Activated CD4-positive, alpha-beta T cell treated with anti-CD3 and anti-CD28 coated beads for 36 hours (primary cell): ENCODE measurements at regions not wholly inside any gene's neighbourhood (a gene's known extent, or its start where the extent isn't known, plus 50 kb on each side); places are given as distances from the start of the nearest gene placed in this dataset.
A peak's percentile ranks its signal among the peaks of the same experiment; 100 is the strongest.

Experiments
- ATAC-seq: fragments of 200-7000 bp; cut with Tn5 transposase; one replicate; pipeline ENCODE4 v1.10.0; 2021; ENCODE audit warnings: mild to moderate bottlenecking, moderate library complexity
- CTCF ChIA-PET: fragments of 350-600 bp; sonication (Branson Sonifier 250); formaldehyde crosslinking; loops from one replicate; lab custom pipeline; 2021; ENCODE audit warnings: antibody characterized with exemption; lab: Charles Lee
- POLR2A ChIA-PET: fragments of 350-600 bp; sonication (Branson Sonifier 250); formaldehyde crosslinking; loops from one replicate; lab custom pipeline; 2021; ENCODE audit warnings: antibody characterized with exemption, inconsistent platforms; lab: Charles Lee
- DNase-seq: peaks from one replicate; pipeline ENCODE4 v3.0.0-alpha.2; 2020
- H3K27ac Mint-ChIP-seq: one replicate; pipeline ENCODE4 v1.8.0; 2021; ENCODE audit warnings: mixed read lengths
- H3K27me3 Mint-ChIP-seq: one replicate; pipeline ENCODE4 v1.8.0; 2021; ENCODE audit warnings: mixed read lengths
- H3K36me3 Mint-ChIP-seq: one replicate; pipeline ENCODE4 v1.8.0; 2021; ENCODE audit warnings: low read depth, mixed read lengths
- H3K4me1 Mint-ChIP-seq: one replicate; pipeline ENCODE4 v1.8.0; 2021; ENCODE audit warnings: mixed read lengths
- H3K4me3 Mint-ChIP-seq: one replicate; pipeline ENCODE4 v1.8.0; 2021; ENCODE audit warnings: mild to moderate bottlenecking, moderate library complexity, mixed read lengths
- H3K9me3 Mint-ChIP-seq: one replicate; pipeline ENCODE4 v1.8.0; 2021; ENCODE audit warnings: low read depth, mixed read lengths
- intact Hi-C, 2 experiments: fragments of 100-400 bp; cut with DNase I in 1 of 2; cut with micrococcal nuclease in 1 of 2; formaldehyde crosslinking; loops; one replicate each; pipeline versions ENCODE4 v1.14.2 to v1.15.1; 2022 to 2024; cut with DNase I, micrococcal nuclease

- Mint-ChIP-seq H3K9me3 (peaks cover 6% of the 10 kb centered on the region), H3K4me3 (no peak overlapping the region), H3K4me1 (peaks cover 49% of the 10 kb centered on the region), H3K27me3 (no peaks in the 10 kb centered on the region), H3K27ac (no peak overlapping the region), H3K36me3 (peaks cover 8% of the 10 kb centered on the region)
- CTCF ChIA-PET: interaction anchor here (1.7 to 2.4 kb wide), 2 partner anchors 18 to 218 kb away, joined by 6 to 7 read pairs; no protein-coding TSS in a partner anchor
- POLR2A ChIA-PET: no interaction called here
- no peak for DNase-seq
- intact Hi-C loops: no loop called here
- no peak for ATAC-seq
Measured at GRCh38 chr12:107349008-107349747, 255.8 kb upstream of the CRY1 start.

DNA sequence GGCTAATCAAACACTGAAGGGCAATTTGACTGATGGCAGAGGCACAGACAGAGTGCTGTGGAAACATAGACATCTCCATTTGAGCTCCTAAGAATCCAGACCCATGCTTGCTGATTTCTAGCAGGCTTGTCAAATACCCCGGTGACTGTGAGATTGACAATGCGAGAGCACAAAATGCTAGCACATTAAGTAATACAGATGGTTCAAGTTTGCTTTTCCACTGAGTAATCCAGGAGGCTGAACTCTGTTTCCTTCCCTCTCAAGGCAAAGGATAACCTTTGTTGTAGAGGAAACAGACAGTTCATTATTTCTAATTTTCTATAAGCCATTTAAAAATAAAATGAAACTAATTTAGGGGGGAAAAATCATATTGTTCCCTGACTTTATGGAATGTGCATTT lies 256.5 kb upstream of the CRY1 start:
- CTCF ChIA-PET: interaction anchor here (1.7 to 2.4 kb wide), 2 partner anchors 17 to 218 kb away, joined by 6 to 7 read pairs; no protein-coding TSS in a partner anchor
- POLR2A ChIA-PET: no interaction called here
- peaks cover 6% of the 10 kb centered on the region for H3K9me3 Mint-ChIP-seq

GRCh38 chr12:107351109-107351508 lies 257.8 kb upstream of the CRY1 start:
- CTCF ChIA-PET: no interaction called here
- peaks cover 51% of the 10 kb centered on the region for H3K4me1 Mint-ChIP-seq
- intact Hi-C loops: no loop called here

More for the DNA sequence above, 256.5 kb upstream of the CRY1 start:
- intact Hi-C loops: no loop called here
- H3K27ac Mint-ChIP-seq: no peak overlapping the region
- H3K4me3 Mint-ChIP-seq: no peak overlapping the region
- ATAC-seq (no peak), DNase-seq (no peak)
- no peaks in the 10 kb centered on the region for H3K27me3 Mint-ChIP-seq
- peaks cover 52% of the 10 kb centered on the region for H3K4me1 Mint-ChIP-seq
- H3K36me3 Mint-ChIP-seq: peaks cover 8% of the 10 kb centered on the region

GRCh38 chr12:107351713-107352112 lies 258.4 kb upstream of the CRY1 start:
- H3K27ac Mint-ChIP-seq: peak overlapping the region; percentile 79
- POLR2A ChIA-PET: no interaction called here
- DNase-seq (no peak), ATAC-seq (no peak)
- peaks cover 6% of the 10 kb centered on the region for H3K9me3 Mint-ChIP-seq
- H3K27me3 Mint-ChIP-seq: no peaks in the 10 kb centered on the region
- H3K4me3 Mint-ChIP-seq: no peak overlapping the region
- peaks cover 55% of the 10 kb centered on the region for H3K4me1 Mint-ChIP-seq
- intact Hi-C loops: loop anchor here (1.0 to 2.0 kb wide), 2 partner anchors 17 to 31 kb away; no protein-coding TSS in a partner anchor
- CTCF ChIA-PET: no interaction called here
- peaks cover 8% of the 10 kb centered on the region for H3K36me3 Mint-ChIP-seq

More at GRCh38 chr12:107351109-107351508, 257.8 kb upstream of the CRY1 start:
- H3K36me3 Mint-ChIP-seq: peaks cover 8% of the 10 kb centered on the region
- H3K27me3 Mint-ChIP-seq: no peaks in the 10 kb centered on the region
- POLR2A ChIA-PET: no interaction called here
- ATAC-seq (no peak), DNase-seq (no peak)
- no peak overlapping the region for H3K4me3 Mint-ChIP-seq
- H3K9me3 Mint-ChIP-seq: peaks cover 6% of the 10 kb centered on the region
- H3K27ac Mint-ChIP-seq: no peak overlapping the region

DNA sequence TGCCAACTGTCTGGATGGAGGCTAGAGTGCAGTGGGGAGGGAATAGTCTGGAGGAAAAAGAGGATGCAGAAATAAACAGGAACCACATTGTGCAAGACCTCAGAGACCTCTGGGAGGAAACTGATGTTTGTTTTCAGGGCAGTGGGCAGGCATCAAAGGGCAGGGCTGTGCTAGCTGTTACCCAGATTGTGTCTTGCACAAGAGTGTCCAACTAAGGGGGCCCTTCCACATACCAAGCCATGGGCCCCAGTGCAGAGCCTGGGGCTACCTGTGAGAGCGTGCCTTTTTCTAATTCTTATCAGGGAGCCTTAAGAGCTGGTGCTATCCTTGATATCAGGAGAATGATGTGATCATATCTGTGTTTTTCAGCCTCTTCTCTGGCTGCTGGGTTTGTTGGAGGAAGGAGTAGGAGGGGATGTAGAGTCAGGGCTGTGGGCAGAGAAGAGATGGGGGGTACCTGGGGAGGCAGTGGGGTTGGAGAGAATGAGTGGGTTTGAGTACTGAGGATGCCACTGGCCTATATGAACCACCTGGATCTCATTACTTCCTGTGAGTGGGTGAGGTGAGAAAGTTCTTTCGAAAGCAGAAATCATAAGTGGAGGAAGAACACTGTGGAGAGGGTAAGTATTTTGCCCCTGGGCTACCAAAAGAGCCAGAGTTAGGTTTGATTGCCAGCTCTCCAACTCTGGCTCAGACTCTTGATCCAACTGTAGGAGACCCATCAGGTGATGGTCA lies 259.2 kb upstream of the CRY1 start:
- intact Hi-C loops: loop anchor here (1.0 to 2.0 kb wide), 2 partner anchors 16 to 32 kb away; no protein-coding TSS in a partner anchor
- CTCF ChIA-PET: no interaction called here
- Mint-ChIP-seq H3K4me3 (peak overlapping the region; percentile 45), H3K9me3 (peaks cover 3% of the 10 kb centered on the region), H3K4me1 (peaks cover 54% of the 10 kb centered on the region), H3K27ac (peak overlapping the region; percentile 79), H3K27me3 (no peaks in the 10 kb centered on the region), H3K36me3 (peaks cover 4% of the 10 kb centered on the region)
- ATAC-seq (peak; percentile 83), DNase-seq (peak; percentile 56)
- POLR2A ChIA-PET: no interaction called here

- Mint-ChIP-seq H3K27me3 (no peaks in the 10 kb centered on the region), H3K9me3 (no peaks in the 10 kb centered on the region), H3K4me3 (no peak overlapping the region), H3K27ac (peak overlapping the region; percentile 38), H3K4me1 (peaks cover 50% of the 10 kb centered on the region), H3K36me3 (no peaks in the 10 kb centered on the region)
- intact Hi-C loops: loop anchor here in 1 of 2 experiments (2.0 kb wide), 1 partner anchor 15 kb away; no protein-coding TSS in a partner anchor
- POLR2A ChIA-PET: no interaction called here
- ATAC-seq (no peak), DNase-seq (no peak)
- CTCF ChIA-PET: interaction anchor here (0.5 kb wide), 1 partner anchor 312 kb away, joined by 3 read pairs; no protein-coding TSS in a partner anchor
Measured at GRCh38 chr12:107353312-107353711, 260.0 kb upstream of the CRY1 start.

DNA sequence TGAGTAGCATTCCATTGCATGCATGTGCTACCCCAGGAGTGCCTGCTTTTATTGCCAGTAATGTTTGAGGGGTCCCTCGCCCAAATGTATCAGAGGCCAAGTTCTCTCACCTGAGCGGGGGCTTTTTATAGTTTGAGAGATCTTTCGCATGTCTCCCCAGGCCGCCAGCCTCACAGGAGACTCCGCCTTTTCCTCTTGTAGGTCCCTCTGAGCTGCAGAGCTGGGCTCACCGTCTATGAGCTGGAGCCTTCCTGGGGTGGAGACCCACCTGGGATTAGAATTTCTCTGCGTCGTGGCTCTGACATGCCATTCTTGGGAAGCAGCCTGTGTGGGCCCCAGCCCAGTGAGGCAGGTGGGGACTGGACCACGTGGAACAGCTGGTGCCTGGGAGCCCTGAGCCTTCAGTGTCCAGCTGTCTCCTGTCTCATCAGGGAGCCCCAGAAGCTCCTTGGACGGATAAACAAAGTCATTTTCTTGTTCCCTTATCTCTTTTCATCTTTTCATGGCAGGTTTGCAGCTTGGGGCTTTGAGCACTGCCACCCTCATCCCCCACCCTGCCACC lies 261.7 kb upstream of the CRY1 start:
- CTCF ChIA-PET: interaction anchor here (1.3 to 2.3 kb wide), 4 partner anchors 13 to 225 kb away, joined by 3 to 9 read pairs (median 4); no protein-coding TSS in a partner anchor
- no peak overlapping the region for H3K27ac Mint-ChIP-seq
- H3K36me3 Mint-ChIP-seq: no peaks in the 10 kb centered on the region

DNA sequence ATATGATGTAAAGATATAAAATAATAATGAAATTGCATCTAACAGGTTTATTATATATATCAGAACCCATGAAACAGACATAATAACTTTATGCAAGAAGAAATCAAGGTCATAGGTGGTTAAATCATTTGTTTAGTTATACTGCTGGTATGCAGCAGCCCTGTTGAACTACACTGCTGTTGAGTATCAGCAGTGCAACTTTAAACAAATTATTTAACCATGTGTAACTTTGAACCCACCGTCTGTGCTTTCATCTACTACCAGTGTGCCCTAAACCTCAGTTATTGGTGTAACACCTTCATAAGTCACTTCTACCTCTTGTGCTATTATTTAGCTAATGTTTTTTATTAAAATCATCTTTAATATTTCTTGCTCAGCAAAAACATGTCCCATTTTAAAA lies 262.3 kb upstream of the CRY1 start:
- DNase-seq (no peak), ATAC-seq (no peak)
- intact Hi-C loops: no loop called here
- Mint-ChIP-seq H3K36me3 (no peaks in the 10 kb centered on the region), H3K4me3 (no peak overlapping the region), H3K4me1 (peaks cover 48% of the 10 kb centered on the region), H3K9me3 (no peaks in the 10 kb centered on the region), H3K27me3 (no peaks in the 10 kb centered on the region), H3K27ac (no peak overlapping the region)
- ChIA-PET CTCF (interaction anchor here (0.6 to 2.3 kb wide), 7 partner anchors 12 to 1263 kb away, joined by 3 to 9 read pairs (median 4); no protein-coding TSS in a partner anchor), POLR2A (no interaction called here)

More for the DNA sequence above, 261.7 kb upstream of the CRY1 start:
- H3K4me1 Mint-ChIP-seq: peaks cover 48% of the 10 kb centered on the region
- no peaks in the 10 kb centered on the region for H3K27me3 Mint-ChIP-seq
- intact Hi-C loops: no loop called here
- no peaks in the 10 kb centered on the region for H3K9me3 Mint-ChIP-seq
- POLR2A ChIA-PET: no interaction called here
- ATAC-seq: no peak
- DNase-seq: no peak
- H3K4me3 Mint-ChIP-seq: no peak overlapping the region

DNA sequence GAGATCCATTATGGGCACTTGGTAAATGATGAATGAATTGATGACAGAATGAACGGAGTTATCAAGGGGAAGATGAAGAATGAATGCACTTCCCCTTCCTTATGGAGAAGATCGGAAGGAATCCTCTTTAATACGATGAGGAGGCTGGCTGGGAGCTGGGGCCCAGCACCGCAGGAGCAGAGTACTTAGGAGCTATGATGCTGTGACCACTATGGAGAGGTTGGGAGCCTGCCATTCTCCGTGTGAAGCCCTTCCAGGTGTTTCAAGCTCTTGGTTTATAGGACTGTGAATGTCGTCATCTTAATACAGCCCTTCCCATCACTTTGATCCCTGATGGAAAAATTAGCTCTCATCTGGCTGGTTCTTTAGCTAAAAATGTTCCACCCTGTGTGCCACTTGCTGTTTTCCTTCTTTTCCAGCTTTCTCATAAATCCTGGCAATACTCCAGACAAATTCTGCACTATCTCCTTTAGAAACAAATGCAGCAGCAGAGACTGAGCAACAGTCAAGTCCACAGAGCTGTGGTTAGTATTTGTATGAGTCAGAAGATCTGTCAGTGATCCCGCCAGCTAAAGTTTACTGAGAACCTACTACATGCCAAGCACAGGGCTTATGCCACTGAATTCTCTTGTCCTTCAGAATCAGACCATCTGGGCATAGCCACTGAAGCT lies 263.1 kb upstream of the CRY1 start:
- CTCF ChIA-PET: interaction anchor here (0.6 to 2.3 kb wide), 8 partner anchors 11 to 1262 kb away, joined by 3 to 9 read pairs (median 4); no protein-coding TSS in a partner anchor
- Mint-ChIP-seq H3K9me3 (no peaks in the 10 kb centered on the region), H3K27ac (no peak overlapping the region), H3K4me3 (no peak overlapping the region), H3K36me3 (no peaks in the 10 kb centered on the region), H3K27me3 (no peaks in the 10 kb centered on the region), H3K4me1 (peaks cover 46% of the 10 kb centered on the region)
- POLR2A ChIA-PET: no interaction called here
- DNase-seq: no peak
- intact Hi-C loops: no loop called here
- ATAC-seq: peak; percentile 70

- Mint-ChIP-seq H3K4me3 (no peak overlapping the region), H3K27me3 (no peaks in the 10 kb centered on the region), H3K27ac (no peak overlapping the region), H3K9me3 (no peaks in the 10 kb centered on the region), H3K4me1 (peaks cover 41% of the 10 kb centered on the region), H3K36me3 (no peaks in the 10 kb centered on the region)
- DNase-seq: no peak
- intact Hi-C loops: no loop called here
- ATAC-seq: no peak
- CTCF ChIA-PET: interaction anchor here (1.3 to 2.3 kb wide), 4 partner anchors 11 to 225 kb away, joined by 5 to 9 read pairs (median 6); no protein-coding TSS in a partner anchor
- POLR2A ChIA-PET: no interaction called here
Measured at GRCh38 chr12:107356937-107357295, 263.6 kb upstream of the CRY1 start.

GRCh38 chr12:107359382-107359781 lies 266.0 kb upstream of the CRY1 start:
- intact Hi-C loops: no loop called here
- Mint-ChIP-seq H3K27ac (no peak overlapping the region), H3K27me3 (no peaks in the 10 kb centered on the region), H3K4me1 (peaks cover 22% of the 10 kb centered on the region), H3K4me3 (no peak overlapping the region), H3K36me3 (no peaks in the 10 kb centered on the region), H3K9me3 (no peaks in the 10 kb centered on the region)
- ATAC-seq: peak; percentile 14
- CTCF ChIA-PET: no interaction called here
- no peak for DNase-seq
- POLR2A ChIA-PET: no interaction called here
